HepG2 (cell line): ENCODE measurements at regions not wholly inside any gene's neighbourhood (a gene's known extent, or its start where the extent isn't known, plus 50 kb on each side); places are given as distances from the start of the nearest gene placed in this dataset.

ENCODE experiments used
- BORCS8-MEF2B ChIP-seq: sonication (generic); formaldehyde crosslinking; IDR thresholded peaks from 2 replicates; pipeline ENCODE4 v1.8.0; 2022; ENCODE audit warnings: mild to moderate bottlenecking, missing genetic modification reagents
- CHD2 ChIP-seq: IDR thresholded peaks from 2 replicates; pipeline ENCODE4 v1.6.1; 2011; ENCODE audit warnings: low read depth, low read length, improper control_type of control experiment
- ELF1 ChIP-seq: sonication (generic); formaldehyde crosslinking; IDR thresholded peaks from 2 replicates; pipeline ENCODE4 v1.4.0; 2020; ENCODE audit warnings: missing genetic modification reagents
- ELF3 ChIP-seq: IDR thresholded peaks from 2 replicates; pipeline ENCODE4 v1.6.1; 2016; ENCODE audit warnings: missing genetic modification reagents, missing compliant biosample characterization
- FOSL2 ChIP-seq: sonication (generic); formaldehyde crosslinking; IDR thresholded peaks from 2 replicates; pipeline ENCODE4 v1.4.0; 2020; ENCODE audit warnings: missing genetic modification reagents
- GATAD1 ChIP-seq: IDR thresholded peaks from 2 replicates; pipeline ENCODE4 v1.6.1; 2016; ENCODE audit warnings: missing genetic modification reagents, missing compliant biosample characterization
- HOXA3 ChIP-seq: sonication (generic); formaldehyde crosslinking; IDR thresholded peaks from 2 replicates; pipeline ENCODE4 v1.5.0; 2020; ENCODE audit warnings: missing genetic modification reagents
- JARID2 ChIP-seq: sonication (generic); formaldehyde crosslinking; IDR thresholded peaks from 2 replicates; pipeline ENCODE4 v1.8.1; 2023; ENCODE audit warnings: missing genetic modification reagents, inconsistent platforms; ENCODE audit not compliant: insufficient replicate concordance
- KLF16 ChIP-seq, 2 experiments: sonication (generic) in 1 of 2; formaldehyde crosslinking in 1 of 2; IDR thresholded peaks; 2 replicates each; pipeline versions ENCODE4 v1.6.1 to v1.8.0; 2016 to 2023; ENCODE audit warnings: missing genetic modification reagents in 2 of 2, missing compliant biosample characterization in 1 of 2
- MEIS1 ChIP-seq: sonication (generic); formaldehyde crosslinking; IDR thresholded peaks from 2 replicates; pipeline ENCODE4 v1.9.0; 2021; ENCODE audit warnings: mild to moderate bottlenecking, missing genetic modification reagents, moderate library complexity, borderline replicate concordance
- NFKB2 ChIP-seq: sonication (generic); formaldehyde crosslinking; IDR thresholded peaks from 2 replicates; pipeline ENCODE4 v1.4.0; 2020; ENCODE audit warnings: missing genetic modification reagents, borderline replicate concordance
- PHB2 ChIP-seq: fragments of 450-650 bp; IDR thresholded peaks from 2 replicates; pipeline ENCODE4 v1.6.1; 2018; ENCODE audit not compliant: partially characterized antibody
- TFAP4 ChIP-seq: sonication (generic); IDR thresholded peaks from 2 replicates; pipeline ENCODE4 v1.6.1; 2016; ENCODE audit warnings: low read depth, borderline replicate concordance
- ZFP36L1 ChIP-seq: sonication (generic); formaldehyde crosslinking; IDR thresholded peaks from 2 replicates; pipeline ENCODE4 v1.8.0; 2022; ENCODE audit warnings: mild to moderate bottlenecking, missing genetic modification reagents, moderate library complexity
- ZNF282 ChIP-seq: fragments of 450-650 bp; IDR thresholded peaks from 2 replicates; pipeline ENCODE4 v1.6.1; 2018; ENCODE audit not compliant: partially characterized antibody
- ZNF460 ChIP-seq: sonication (generic); formaldehyde crosslinking; IDR thresholded peaks from 2 replicates; pipeline ENCODE4 v1.5.1; 2020; ENCODE audit warnings: missing genetic modification reagents, mild to moderate bottlenecking, borderline replicate concordance
- ZNF556 ChIP-seq: sonication (generic); formaldehyde crosslinking; IDR thresholded peaks from 2 replicates; pipeline ENCODE4 v1.4.0; 2020; ENCODE audit warnings: mild to moderate bottlenecking, missing genetic modification reagents, borderline replicate concordance
- ZNF703 ChIP-seq: sonication (generic); formaldehyde crosslinking; IDR thresholded peaks from 2 replicates; pipeline ENCODE4 v1.5.1; 2020; ENCODE audit warnings: missing genetic modification reagents, mild to moderate bottlenecking, moderate library complexity, borderline replicate concordance
- ZNF746 ChIP-seq: sonication (generic); formaldehyde crosslinking; IDR thresholded peaks from 2 replicates; pipeline ENCODE4 v1.8.0; 2022; ENCODE audit warnings: mild to moderate bottlenecking, missing genetic modification reagents
- ZSCAN25 ChIP-seq: sonication (generic); formaldehyde crosslinking; IDR thresholded peaks from 2 replicates; pipeline ENCODE4 v1.8.0; 2022; ENCODE audit warnings: mild to moderate bottlenecking, missing genetic modification reagents
- ZSCAN29 ChIP-seq: sonication (generic); formaldehyde crosslinking; conservative IDR thresholded peaks from 2 replicates; pipeline ENCODE4 v1.4.0; 2020; ENCODE audit warnings: mild to moderate bottlenecking, missing genetic modification reagents
- TF ChIP-seq, protein P1 (sequence below): sonication (generic); formaldehyde crosslinking; IDR thresholded peaks from 2 replicates; pipeline ENCODE4 v1.5.0; 2020; ENCODE audit warnings: mild to moderate bottlenecking, missing genetic modification reagents
- TF ChIP-seq, protein P2 (sequence below): sonication (generic); formaldehyde crosslinking; IDR thresholded peaks from 2 replicates; pipeline ENCODE4 v1.5.0; 2020; ENCODE audit warnings: mild to moderate bottlenecking, missing genetic modification reagents
- TF ChIP-seq, protein P3 (sequence below): IDR thresholded peaks from 2 replicates; pipeline ENCODE4 v1.6.1; 2016
- TF ChIP-seq, protein P4 (sequence below): IDR thresholded peaks from 2 replicates; pipeline ENCODE4 v1.6.1; 2016; ENCODE audit warnings: missing genetic modification reagents, missing compliant biosample characterization

GRCh38 chr11:105202844-105203548 lies 63.4 kb upstream of the CARD18 start (continued):
- TF ChIP-seq, protein P1, sequence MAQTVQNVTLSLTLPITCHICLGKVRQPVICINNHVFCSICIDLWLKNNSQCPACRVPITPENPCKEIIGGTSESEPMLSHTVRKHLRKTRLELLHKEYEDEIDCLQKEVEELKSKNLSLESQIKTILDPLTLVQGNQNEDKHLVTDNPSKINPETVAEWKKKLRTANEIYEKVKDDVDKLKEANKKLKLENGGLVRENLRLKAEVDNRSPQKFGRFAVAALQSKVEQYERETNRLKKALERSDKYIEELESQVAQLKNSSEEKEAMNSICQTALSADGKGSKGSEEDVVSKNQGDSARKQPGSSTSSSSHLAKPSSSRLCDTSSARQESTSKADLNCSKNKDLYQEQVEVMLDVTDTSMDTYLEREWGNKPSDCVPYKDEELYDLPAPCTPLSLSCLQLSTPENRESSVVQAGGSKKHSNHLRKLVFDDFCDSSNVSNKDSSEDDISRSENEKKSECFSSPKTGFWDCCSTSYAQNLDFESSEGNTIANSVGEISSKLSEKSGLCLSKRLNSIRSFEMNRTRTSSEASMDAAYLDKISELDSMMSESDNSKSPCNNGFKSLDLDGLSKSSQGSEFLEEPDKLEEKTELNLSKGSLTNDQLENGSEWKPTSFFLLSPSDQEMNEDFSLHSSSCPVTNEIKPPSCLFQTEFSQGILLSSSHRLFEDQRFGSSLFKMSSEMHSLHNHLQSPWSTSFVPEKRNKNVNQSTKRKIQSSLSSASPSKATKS (CRISPR knock-in tag): no peak
- TF ChIP-seq HOXA3 (CRISPR knock-in tag): peak; percentile 36; the same call in 1 of the 2 replicates
- no peak for TF ChIP-seq BORCS8-MEF2B
- TF ChIP-seq TFAP4: 0 out of 2 replicates have a peak, but pooled peaks have one; percentile 8
- no peak for TF ChIP-seq PHB2
- no peak for TF ChIP-seq ZNF556 (CRISPR knock-in tag)
- no peak for TF ChIP-seq MEIS1 (CRISPR knock-in tag)
- TF ChIP-seq ZSCAN25 (CRISPR knock-in tag): no peak
- TF ChIP-seq ZNF460: no peak
- TF ChIP-seq NFKB2 (CRISPR knock-in tag): no peak
- TF ChIP-seq GATAD1: no peak
- TF ChIP-seq ZNF282: no peak
- no peak for TF ChIP-seq ZNF746
- TF ChIP-seq ELF1 (CRISPR knock-in tag): peak; percentile 29; the same call in 1 of the 2 replicates
- TF ChIP-seq CHD2: no peak
- TF ChIP-seq, protein P2, sequence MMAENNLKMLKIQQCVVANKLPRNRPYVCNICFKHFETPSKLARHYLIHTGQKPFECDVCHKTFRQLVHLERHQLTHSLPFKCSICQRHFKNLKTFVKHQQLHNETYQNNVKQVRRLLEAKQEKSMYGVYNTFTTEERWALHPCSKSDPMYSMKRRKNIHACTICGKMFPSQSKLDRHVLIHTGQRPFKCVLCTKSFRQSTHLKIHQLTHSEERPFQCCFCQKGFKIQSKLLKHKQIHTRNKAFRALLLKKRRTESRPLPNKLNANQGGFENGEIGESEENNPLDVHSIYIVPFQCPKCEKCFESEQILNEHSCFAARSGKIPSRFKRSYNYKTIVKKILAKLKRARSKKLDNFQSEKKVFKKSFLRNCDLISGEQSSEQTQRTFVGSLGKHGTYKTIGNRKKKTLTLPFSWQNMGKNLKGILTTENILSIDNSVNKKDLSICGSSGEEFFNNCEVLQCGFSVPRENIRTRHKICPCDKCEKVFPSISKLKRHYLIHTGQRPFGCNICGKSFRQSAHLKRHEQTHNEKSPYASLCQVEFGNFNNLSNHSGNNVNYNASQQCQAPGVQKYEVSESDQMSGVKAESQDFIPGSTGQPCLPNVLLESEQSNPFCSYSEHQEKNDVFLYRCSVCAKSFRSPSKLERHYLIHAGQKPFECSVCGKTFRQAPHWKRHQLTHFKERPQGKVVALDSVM (CRISPR knock-in tag): no peak
- TF ChIP-seq, protein P3, sequence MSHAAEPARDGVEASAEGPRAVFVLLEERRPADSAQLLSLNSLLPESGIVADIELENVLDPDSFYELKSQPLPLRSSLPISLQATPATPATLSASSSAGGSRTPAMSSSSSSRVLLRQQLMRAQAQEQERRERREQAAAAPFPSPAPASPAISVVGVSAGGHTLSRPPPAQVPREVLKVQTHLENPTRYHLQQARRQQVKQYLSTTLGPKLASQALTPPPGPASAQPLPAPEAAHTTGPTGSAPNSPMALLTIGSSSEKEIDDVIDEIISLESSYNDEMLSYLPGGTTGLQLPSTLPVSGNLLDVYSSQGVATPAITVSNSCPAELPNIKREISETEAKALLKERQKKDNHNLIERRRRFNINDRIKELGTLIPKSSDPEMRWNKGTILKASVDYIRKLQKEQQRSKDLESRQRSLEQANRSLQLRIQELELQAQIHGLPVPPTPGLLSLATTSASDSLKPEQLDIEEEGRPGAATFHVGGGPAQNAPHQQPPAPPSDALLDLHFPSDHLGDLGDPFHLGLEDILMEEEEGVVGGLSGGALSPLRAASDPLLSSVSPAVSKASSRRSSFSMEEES (CRISPR knock-in tag): peak; percentile 46; the same call in 1 of the 2 replicates
- TF ChIP-seq ZNF703 (CRISPR knock-in tag): no peak
- peak; percentile 76 for TF ChIP-seq FOSL2 (CRISPR knock-in tag)
- TF ChIP-seq KLF16 (CRISPR knock-in tag; IDR thresholded peaks at IDR 0.05): no peak
- TF ChIP-seq ZFP36L1: 0 out of 2 replicates have a peak, but pooled peaks have one; percentile 52
- TF ChIP-seq ELF3 (CRISPR knock-in tag): peak; percentile 83
- TF ChIP-seq JARID2 (CRISPR knock-in tag): no peak
- TF ChIP-seq, protein P4, sequence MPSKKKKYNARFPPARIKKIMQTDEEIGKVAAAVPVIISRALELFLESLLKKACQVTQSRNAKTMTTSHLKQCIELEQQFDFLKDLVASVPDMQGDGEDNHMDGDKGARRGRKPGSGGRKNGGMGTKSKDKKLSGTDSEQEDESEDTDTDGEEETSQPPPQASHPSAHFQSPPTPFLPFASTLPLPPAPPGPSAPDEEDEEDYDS (CRISPR knock-in tag): peak; percentile 50; the same call in 1 of the 2 replicates
- no peak for TF ChIP-seq ZSCAN29 (CRISPR knock-in tag)
